Astrocyte (in vitro differentiated cells and primary cell): ENCODE measurements at regions not wholly inside any gene's neighbourhood (a gene's known extent, or its start where the extent isn't known, plus 50 kb on each side); places are given as distances from the start of the nearest gene placed in this dataset.

Experiments used
- DNase-seq: peaks from one replicate; pipeline ENCODE4 v3.0.0-alpha.2; 2010; ENCODE audit warnings: low read depth
- FAIRE-seq: peaks from 2 replicates; lab custom pipeline; 2011; peaks lifted over from hg19 to GRCh38; lab: Jason Lieb, UNC
- H2AFZ ChIP-seq: 2 replicates; pipeline ENCODE4 v1.6.0; 2012; ENCODE audit warnings: low read depth, low read length, inconsistent platforms
- H3K27ac ChIP-seq: 2 replicates; pipeline ENCODE4 v1.5.1; 2011; ENCODE audit warnings: low read depth, low read length, inconsistent platforms
- H3K27me3 ChIP-seq: 2 replicates; pipeline ENCODE4 v1.6.0; 2011; ENCODE audit warnings: low read length, inconsistent platforms; ENCODE audit not compliant: insufficient read depth
- H3K36me3 ChIP-seq: 2 replicates; pipeline ENCODE4 v1.5.1; 2011; ENCODE audit warnings: low read length, inconsistent platforms; ENCODE audit not compliant: insufficient read depth
- H3K4me1 ChIP-seq: 2 replicates; pipeline ENCODE4 v1.5.1; 2011; ENCODE audit warnings: low read length, inconsistent platforms; ENCODE audit not compliant: insufficient read depth
- H3K4me2 ChIP-seq: 2 replicates; pipeline ENCODE4 v1.6.0; 2012; ENCODE audit warnings: low read length, inconsistent platforms
- H3K4me3 ChIP-seq: 2 replicates; pipeline ENCODE4 v1.5.1; 2011; ENCODE audit warnings: low read depth, mild to moderate bottlenecking, low read length, inconsistent platforms; ENCODE audit not compliant: insufficient read depth
- H3K79me2 ChIP-seq: 2 replicates; pipeline ENCODE4 v1.6.0; 2012; ENCODE audit warnings: mild to moderate bottlenecking, low read length, inconsistent platforms; ENCODE audit not compliant: insufficient read depth
- H3K9ac ChIP-seq: 2 replicates; pipeline ENCODE4 v1.6.0; 2012; ENCODE audit warnings: mild to moderate bottlenecking, low read length, inconsistent platforms
- H3K9me3 ChIP-seq: 2 replicates; pipeline ENCODE4 v1.5.1; 2012; ENCODE audit warnings: low read depth, mild to moderate bottlenecking, low read length, inconsistent platforms; ENCODE audit not compliant: insufficient read depth
- H4K20me1 ChIP-seq: 2 replicates; pipeline ENCODE4 v1.6.0; 2012; ENCODE audit warnings: low read length, inconsistent platforms; ENCODE audit not compliant: insufficient read depth
- H3K27ac Mint-ChIP-seq: one replicate; pipeline ENCODE4 v1.8.0; 2021; ENCODE audit warnings: mild to moderate bottlenecking, mixed read lengths; ENCODE audit not compliant: unreplicated experiment
- H3K27me3 Mint-ChIP-seq: one replicate; pipeline ENCODE4 v1.8.0; 2021; ENCODE audit warnings: low read depth, mixed read lengths; ENCODE audit not compliant: unreplicated experiment
- H3K36me3 Mint-ChIP-seq: one replicate; pipeline ENCODE4 v1.8.0; 2021; ENCODE audit warnings: low read depth, mixed read lengths; ENCODE audit not compliant: unreplicated experiment
- H3K4me1 Mint-ChIP-seq: one replicate; pipeline ENCODE4 v1.8.0; 2021; ENCODE audit warnings: low read depth, mixed read lengths; ENCODE audit not compliant: unreplicated experiment
- H3K4me3 Mint-ChIP-seq: one replicate; pipeline ENCODE4 v1.8.0; 2021; ENCODE audit warnings: mild to moderate bottlenecking, moderate library complexity, mixed read lengths; ENCODE audit not compliant: unreplicated experiment
- H3K9me3 Mint-ChIP-seq: one replicate; pipeline ENCODE4 v1.8.0; 2021; ENCODE audit warnings: mild to moderate bottlenecking, mixed read lengths; ENCODE audit not compliant: unreplicated experiment
- CTCF ChIP-seq: IDR thresholded peaks from 2 replicates; pipeline ENCODE4 v1.5.1; 2011; ENCODE audit warnings: low read depth, mild to moderate bottlenecking, inconsistent platforms, low read length, moderate library complexity; ENCODE audit not compliant: insufficient read depth
- EZH2 ChIP-seq: IDR thresholded peaks from 2 replicates; pipeline ENCODE4 v1.6.1; 2012; ENCODE audit warnings: mild to moderate bottlenecking, low read length, inconsistent platforms; ENCODE audit not compliant: insufficient read depth

DNA sequence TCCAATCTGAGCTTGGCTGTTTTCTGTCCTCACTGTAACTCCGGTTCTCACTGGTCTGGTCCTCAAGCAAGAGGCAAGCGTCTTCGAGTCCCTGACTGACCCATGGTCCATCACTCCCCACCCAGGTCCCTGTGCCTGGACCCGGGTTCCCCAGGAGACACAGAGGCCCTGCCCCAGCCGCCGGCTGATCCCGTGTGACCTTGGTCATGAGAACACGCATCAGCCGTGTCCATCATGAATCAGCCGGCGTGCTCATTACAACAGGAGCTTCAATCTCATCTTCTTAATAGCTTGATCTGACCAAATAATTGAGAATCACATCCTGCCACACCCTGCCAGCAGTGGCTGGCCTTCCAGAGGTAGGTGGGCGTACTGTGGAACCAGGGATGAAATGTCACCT lies 545.1 kb downstream of the BRD1 start:
- peaks cover 16% of the 10 kb centered on the region for H3K4me1 Mint-ChIP-seq
- H3K36me3 Mint-ChIP-seq = no peaks in the 10 kb centered on the region
- H3K27me3 Mint-ChIP-seq = peaks cover 33% of the 10 kb centered on the region
- H3K4me2 ChIP-seq = no peak overlapping the region
- peak overlapping the region; percentile 64 for H3K27ac Mint-ChIP-seq
- H3K4me1 ChIP-seq = no peaks in the 10 kb centered on the region
- H2AFZ ChIP-seq = no peak overlapping the region
- no peak for TF ChIP-seq CTCF
- TF ChIP-seq EZH2 = no peak
- no peaks in the 10 kb centered on the region for H3K79me2 ChIP-seq
- no peaks in the 10 kb centered on the region for H3K27me3 ChIP-seq
- H3K4me3 ChIP-seq = no peak overlapping the region
- no peaks in the 10 kb centered on the region for H3K9me3 ChIP-seq
- peaks cover 3% of the 10 kb centered on the region for H3K9me3 Mint-ChIP-seq
- no peaks in the 10 kb centered on the region for H3K36me3 ChIP-seq
- no peak overlapping the region for H3K27ac ChIP-seq
- no peaks in the 10 kb centered on the region for H4K20me1 ChIP-seq
- FAIRE-seq (no peak), DNase-seq (no peak)
- H3K9ac ChIP-seq = no peak overlapping the region
- H3K4me3 Mint-ChIP-seq = no peak overlapping the region

DNA sequence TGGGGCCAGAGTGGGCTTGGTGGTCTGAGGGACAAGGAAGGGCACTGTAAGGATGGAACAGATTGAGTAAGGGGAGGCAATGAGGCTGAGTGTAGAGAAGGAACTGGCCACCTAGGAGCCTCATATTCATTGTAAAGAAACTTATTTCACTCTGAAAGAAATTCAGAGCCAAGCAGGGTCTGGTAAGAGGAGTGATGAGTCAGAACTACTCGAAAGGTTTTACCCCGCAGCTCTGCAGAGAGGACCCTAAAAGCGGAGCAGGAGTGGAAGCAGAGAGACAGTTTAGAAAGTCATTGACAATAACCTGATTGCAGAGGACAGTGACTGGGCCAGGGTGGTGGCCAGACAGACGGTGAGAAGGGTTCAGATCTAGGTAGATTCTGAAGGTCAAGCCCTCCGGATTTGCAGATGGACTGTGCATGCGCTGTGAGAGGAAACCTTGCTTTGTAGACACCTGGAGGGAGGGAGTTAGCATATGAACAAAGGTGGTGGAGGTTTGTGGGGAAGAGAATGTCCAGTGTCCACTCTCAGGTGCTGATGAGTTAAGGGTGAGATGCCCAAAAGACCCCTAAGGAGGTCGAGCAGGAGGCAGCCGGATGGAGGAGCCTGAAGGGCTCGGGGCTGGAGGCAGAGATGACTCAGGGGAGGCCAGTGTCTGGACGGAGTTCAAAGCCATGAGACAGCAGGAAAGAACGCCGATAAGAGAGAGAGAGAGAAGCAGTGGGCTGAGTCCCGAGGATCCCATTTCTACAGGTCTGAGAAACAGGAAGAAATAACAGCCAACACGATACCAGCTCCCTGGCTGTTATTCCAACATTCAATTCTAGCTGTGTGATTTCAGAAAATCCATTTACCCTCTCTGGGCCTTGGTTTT lies 546.0 kb downstream of the BRD1 start:
- Mint-ChIP-seq H3K4me3 (peak overlapping the region; percentile 7), H3K27me3 (peaks cover 33% of the 10 kb centered on the region), H3K4me1 (peaks cover 16% of the 10 kb centered on the region), H3K27ac (peak overlapping the region; percentile 64), H3K9me3 (peaks cover 3% of the 10 kb centered on the region), H3K36me3 (no peaks in the 10 kb centered on the region)
- H3K4me1 ChIP-seq = no peaks in the 10 kb centered on the region
- TF ChIP-seq CTCF = no peak
- TF ChIP-seq EZH2 = no peak
- no peaks in the 10 kb centered on the region for H4K20me1 ChIP-seq
- DNase-seq (peak; percentile 0), FAIRE-seq (no peak)
- H3K4me2 ChIP-seq = no peak overlapping the region
- H3K27me3 ChIP-seq = no peaks in the 10 kb centered on the region
- no peaks in the 10 kb centered on the region for H3K9me3 ChIP-seq
- no peaks in the 10 kb centered on the region for H3K79me2 ChIP-seq
- no peaks in the 10 kb centered on the region for H3K36me3 ChIP-seq
- H2AFZ ChIP-seq = no peak overlapping the region
- no peak overlapping the region for H3K27ac ChIP-seq
- H3K4me3 ChIP-seq = no peak overlapping the region
- no peak overlapping the region for H3K9ac ChIP-seq

DNA sequence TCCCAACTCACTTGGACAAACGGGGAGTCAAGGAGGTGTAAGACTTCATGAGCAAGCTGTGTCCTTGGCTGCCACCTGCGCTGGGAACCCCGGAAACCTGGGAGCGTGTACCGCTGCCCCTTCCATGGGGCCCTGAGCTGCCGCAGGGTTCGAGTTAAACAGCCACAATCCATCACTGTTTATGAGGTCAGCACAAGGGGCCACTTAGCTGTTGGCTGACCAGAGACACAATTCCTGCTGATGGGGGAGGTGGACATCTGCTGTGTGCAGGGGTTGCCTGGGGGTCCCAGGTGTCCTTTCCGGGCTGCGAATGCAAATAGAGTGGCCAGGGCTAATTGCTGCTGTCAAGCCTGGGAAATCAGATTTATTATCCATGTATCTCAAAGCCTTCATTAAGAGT lies 549.3 kb downstream of the BRD1 start:
- Mint-ChIP-seq H3K27me3 (peaks cover 29% of the 10 kb centered on the region), H3K36me3 (no peaks in the 10 kb centered on the region), H3K4me1 (peaks cover 16% of the 10 kb centered on the region), H3K27ac (no peak overlapping the region), H3K9me3 (no peaks in the 10 kb centered on the region), H3K4me3 (no peak overlapping the region)
- H3K9me3 ChIP-seq = peaks cover 3% of the 10 kb centered on the region
- H3K4me3 ChIP-seq = no peak overlapping the region
- FAIRE-seq = no peak
- H3K4me1 ChIP-seq = no peaks in the 10 kb centered on the region
- no peak for TF ChIP-seq CTCF
- no peak for TF ChIP-seq EZH2
- H4K20me1 ChIP-seq = no peaks in the 10 kb centered on the region
- H3K27me3 ChIP-seq = no peaks in the 10 kb centered on the region
- no peak for DNase-seq
- no peak overlapping the region for H2AFZ ChIP-seq
- H3K4me2 ChIP-seq = no peak overlapping the region
- no peak overlapping the region for H3K27ac ChIP-seq
- no peaks in the 10 kb centered on the region for H3K79me2 ChIP-seq
- no peaks in the 10 kb centered on the region for H3K36me3 ChIP-seq
- H3K9ac ChIP-seq = no peak overlapping the region
